Neural progenitor cell (in vitro differentiated cells): ENCODE measurements at regions not wholly inside any gene's neighbourhood (a gene's known extent, or its start where the extent isn't known, plus 50 kb on each side); places are given as distances from the start of the nearest gene placed in this dataset.
A peak's percentile ranks its signal among the peaks of the same experiment; 100 is the strongest.
"Not testable (repeated sequence)": the region's sequence is repeated elsewhere in the genome, so short reads cannot be mapped to it uniquely, and the experiment has no call there.

ENCODE experiments used
- DNase-seq: peaks from one replicate; pipeline ENCODE4 v3.0.0-alpha.2; 2016; ENCODE audit warnings: low spot score
- H2AFZ ChIP-seq: fragments of 200-600 bp; sonication (generic); replicated peaks from 2 replicates; pipeline ENCODE4 v1.6.1; 2016; ENCODE audit warnings: antibody characterized with exemption
- H3F3A ChIP-seq: fragments of 200-600 bp; sonication (generic); 2 replicates; pipeline ENCODE4 v1.6.1; 2016; ENCODE audit warnings: antibody characterized with exemption, low read depth
- H3K27ac ChIP-seq: fragments of 200-600 bp; sonication (generic); 2 replicates; pipeline ENCODE4 v1.5.1; 2016; ENCODE audit warnings: mild to moderate bottlenecking
- H3K27me3 ChIP-seq: fragments of 200-600 bp; sonication (generic); 2 replicates; pipeline ENCODE4 v1.6.1; 2016; ENCODE audit warnings: mild to moderate bottlenecking, moderate library complexity
- H3K36me3 ChIP-seq: fragments of 200-600 bp; sonication (generic); 2 replicates; pipeline ENCODE4 v1.5.1; 2016
- H3K4me1 ChIP-seq: fragments of 200-600 bp; sonication (generic); 2 replicates; pipeline ENCODE4 v1.6.1; 2016; ENCODE audit warnings: mixed run types
- H3K4me2 ChIP-seq: fragments of 200-600 bp; sonication (generic); 2 replicates; pipeline ENCODE4 v1.6.1; 2016
- H3K4me3 ChIP-seq: fragments of 200-600 bp; sonication (generic); 2 replicates; pipeline ENCODE4 v1.5.1; 2016
- H3K79me2 ChIP-seq: fragments of 200-600 bp; sonication (generic); 2 replicates; pipeline ENCODE4 v1.6.1; 2016; ENCODE audit warnings: low read depth
- H3K9ac ChIP-seq: fragments of 200-600 bp; sonication (generic); 2 replicates; pipeline ENCODE4 v1.6.1; 2016
- H3K9me3 ChIP-seq: fragments of 200-600 bp; sonication (generic); 2 replicates; pipeline ENCODE4 v1.5.1; 2016; ENCODE audit warnings: low read depth
- H4K20me1 ChIP-seq: fragments of 200-600 bp; sonication (generic); 2 replicates; pipeline ENCODE4 v1.6.1; 2016; ENCODE audit warnings: low read depth
- H3K27ac Mint-ChIP-seq: 3 replicates; pipeline ENCODE4 v1.8.0; 2021; ENCODE audit warnings: mixed read lengths
- H3K27me3 Mint-ChIP-seq: 2 replicates; pipeline ENCODE4 v1.8.0; 2022; ENCODE audit warnings: low read depth, mild to moderate bottlenecking, inconsistent platforms, moderate library complexity, mixed read lengths; ENCODE audit not compliant: insufficient read depth
- H3K36me3 Mint-ChIP-seq: 3 replicates; pipeline ENCODE4 v1.8.0; 2021; ENCODE audit warnings: mixed read lengths
- H3K4me1 Mint-ChIP-seq: 3 replicates; pipeline ENCODE4 v1.8.0; 2021; ENCODE audit warnings: mixed read lengths
- H3K4me3 Mint-ChIP-seq: 3 replicates; pipeline ENCODE4 v1.8.0; 2021; ENCODE audit warnings: mild to moderate bottlenecking, moderate library complexity, mixed read lengths
- H3K9me3 Mint-ChIP-seq: 3 replicates; pipeline ENCODE4 v1.8.0; 2020; ENCODE audit warnings: mixed read lengths
- EZH2 ChIP-seq: fragments of 200-600 bp; sonication (generic); IDR thresholded peaks from 2 replicates; pipeline ENCODE4 v1.6.1; 2017; ENCODE audit warnings: antibody characterized with exemption, mild to moderate bottlenecking, moderate library complexity
- EZH2phosphoT487 ChIP-seq: fragments of 200-600 bp; sonication (generic); IDR thresholded peaks from 2 replicates; pipeline ENCODE4 v1.6.1; 2017; ENCODE audit warnings: antibody characterized with exemption
- TF ChIP-seq, protein P1 (sequence below): fragments of 200-600 bp; sonication (generic); IDR thresholded peaks from 2 replicates; pipeline ENCODE4 v1.5.1; 2017; ENCODE audit warnings: antibody characterized with exemption, mild to moderate bottlenecking

DNA sequence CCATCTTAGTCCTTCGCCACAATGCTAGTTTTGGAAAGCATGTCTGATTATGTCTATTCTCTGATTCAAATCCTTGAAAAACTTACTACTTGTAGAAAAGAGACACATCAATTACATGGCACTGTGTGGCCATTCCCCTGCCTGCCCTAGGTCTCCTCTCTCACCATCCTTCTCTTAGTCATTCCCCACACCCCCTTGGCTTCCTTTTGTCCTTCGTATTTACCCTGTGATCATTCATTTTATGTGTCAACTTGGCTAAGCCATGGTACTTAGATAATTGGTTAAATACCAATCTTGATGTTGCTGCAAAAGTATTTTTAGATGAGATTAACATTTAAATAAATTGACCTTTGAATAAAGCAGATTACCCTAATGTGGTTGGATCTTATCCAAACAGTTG lies 122.9 kb upstream of the CDH11 start:
- Mint-ChIP-seq H3K4me3 (no peak overlapping the region), H3K9me3 (no peaks in the 10 kb centered on the region), H3K4me1 (no peaks in the 10 kb centered on the region), H3K36me3 (no peaks in the 10 kb centered on the region), H3K27me3 (no peaks in the 10 kb centered on the region), H3K27ac (no peak overlapping the region)
- no peak overlapping the region for H3K4me3 ChIP-seq
- no peak overlapping the region for H2AFZ ChIP-seq
- no peaks in the 10 kb centered on the region for H3K27me3 ChIP-seq
- H3K9ac ChIP-seq: no peak overlapping the region
- peaks cover 12% of the 10 kb centered on the region for H3K4me1 ChIP-seq
- H3K36me3 ChIP-seq: no peaks in the 10 kb centered on the region
- H3F3A ChIP-seq: no peaks in the 10 kb centered on the region
- no peaks in the 10 kb centered on the region for H3K79me2 ChIP-seq
- no peak overlapping the region for H3K27ac ChIP-seq
- no peaks in the 10 kb centered on the region for H3K9me3 ChIP-seq
- TF ChIP-seq EZH2phosphoT487: no peak
- TF ChIP-seq, protein P1, sequence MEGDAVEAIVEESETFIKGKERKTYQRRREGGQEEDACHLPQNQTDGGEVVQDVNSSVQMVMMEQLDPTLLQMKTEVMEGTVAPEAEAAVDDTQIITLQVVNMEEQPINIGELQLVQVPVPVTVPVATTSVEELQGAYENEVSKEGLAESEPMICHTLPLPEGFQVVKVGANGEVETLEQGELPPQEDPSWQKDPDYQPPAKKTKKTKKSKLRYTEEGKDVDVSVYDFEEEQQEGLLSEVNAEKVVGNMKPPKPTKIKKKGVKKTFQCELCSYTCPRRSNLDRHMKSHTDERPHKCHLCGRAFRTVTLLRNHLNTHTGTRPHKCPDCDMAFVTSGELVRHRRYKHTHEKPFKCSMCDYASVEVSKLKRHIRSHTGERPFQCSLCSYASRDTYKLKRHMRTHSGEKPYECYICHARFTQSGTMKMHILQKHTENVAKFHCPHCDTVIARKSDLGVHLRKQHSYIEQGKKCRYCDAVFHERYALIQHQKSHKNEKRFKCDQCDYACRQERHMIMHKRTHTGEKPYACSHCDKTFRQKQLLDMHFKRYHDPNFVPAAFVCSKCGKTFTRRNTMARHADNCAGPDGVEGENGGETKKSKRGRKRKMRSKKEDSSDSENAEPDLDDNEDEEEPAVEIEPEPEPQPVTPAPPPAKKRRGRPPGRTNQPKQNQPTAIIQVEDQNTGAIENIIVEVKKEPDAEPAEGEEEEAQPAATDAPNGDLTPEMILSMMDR: no peak
- no peak for TF ChIP-seq EZH2
- no peak overlapping the region for H3K4me2 ChIP-seq
- no peaks in the 10 kb centered on the region for H4K20me1 ChIP-seq
- no peak for DNase-seq

DNA sequence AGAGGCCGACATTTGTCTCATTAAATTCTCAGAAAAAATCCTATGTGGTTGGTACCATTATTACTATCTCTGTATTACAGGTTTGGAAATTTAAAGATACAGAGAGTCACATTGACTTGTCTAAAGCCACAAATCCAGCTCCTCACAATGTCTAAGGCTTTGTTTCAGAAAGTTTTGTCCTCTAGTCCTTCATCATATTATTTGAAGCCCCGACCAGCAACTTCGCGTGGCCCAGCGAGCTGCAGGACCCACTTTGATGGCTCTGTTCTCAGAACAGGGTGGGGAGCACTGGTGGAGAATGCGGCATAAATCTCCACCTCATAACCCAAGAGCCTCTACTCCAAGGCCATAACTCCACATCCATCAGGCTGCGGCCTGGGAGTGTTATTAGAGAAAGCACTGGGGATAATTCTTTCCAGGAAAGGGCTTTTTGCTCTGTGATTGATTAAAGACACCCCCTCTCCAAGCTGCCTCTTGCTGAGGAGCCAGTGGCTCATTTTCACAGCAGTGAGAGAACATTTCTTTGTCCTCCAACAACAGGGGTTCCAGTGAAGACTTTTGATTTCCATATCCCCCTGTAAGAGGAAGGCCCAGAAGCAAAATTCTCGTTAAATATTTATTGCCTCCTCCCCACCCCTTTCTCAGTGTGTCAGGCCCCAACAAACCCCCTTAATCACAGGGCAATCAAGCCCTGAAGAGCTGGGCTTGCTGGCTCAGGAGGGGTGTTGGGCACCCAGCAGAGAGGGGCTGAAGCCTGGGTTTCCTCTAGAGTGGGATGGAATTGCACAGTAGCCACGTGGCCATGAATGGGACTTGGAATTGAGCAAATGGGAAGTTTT lies 113.7 kb upstream of the CDH11 start:
- no peaks in the 10 kb centered on the region for H3K79me2 ChIP-seq
- no peaks in the 10 kb centered on the region for H3K36me3 ChIP-seq
- H2AFZ ChIP-seq: no peak overlapping the region
- no peak overlapping the region for H3K4me3 ChIP-seq
- no peaks in the 10 kb centered on the region for H3F3A ChIP-seq
- no peak overlapping the region for H3K27ac ChIP-seq
- H3K4me2 ChIP-seq: no peak overlapping the region
- no peak for DNase-seq
- H3K27me3 ChIP-seq: peaks cover 22% of the 10 kb centered on the region
- peaks cover 14% of the 10 kb centered on the region for H3K4me1 Mint-ChIP-seq
- H3K4me1 ChIP-seq: peaks cover 16% of the 10 kb centered on the region
- TF ChIP-seq EZH2phosphoT487: no peak
- peak overlapping the region; percentile 57 for H3K4me3 Mint-ChIP-seq
- H3K27me3 Mint-ChIP-seq: peaks cover 3% of the 10 kb centered on the region
- H3K36me3 Mint-ChIP-seq: no peaks in the 10 kb centered on the region
- H3K9ac ChIP-seq: no peak overlapping the region
- peak overlapping the region; percentile 62 for H3K27ac Mint-ChIP-seq
- H3K9me3 ChIP-seq: no peaks in the 10 kb centered on the region
- no peaks in the 10 kb centered on the region for H4K20me1 ChIP-seq
- H3K9me3 Mint-ChIP-seq: peaks cover 5% of the 10 kb centered on the region

DNA sequence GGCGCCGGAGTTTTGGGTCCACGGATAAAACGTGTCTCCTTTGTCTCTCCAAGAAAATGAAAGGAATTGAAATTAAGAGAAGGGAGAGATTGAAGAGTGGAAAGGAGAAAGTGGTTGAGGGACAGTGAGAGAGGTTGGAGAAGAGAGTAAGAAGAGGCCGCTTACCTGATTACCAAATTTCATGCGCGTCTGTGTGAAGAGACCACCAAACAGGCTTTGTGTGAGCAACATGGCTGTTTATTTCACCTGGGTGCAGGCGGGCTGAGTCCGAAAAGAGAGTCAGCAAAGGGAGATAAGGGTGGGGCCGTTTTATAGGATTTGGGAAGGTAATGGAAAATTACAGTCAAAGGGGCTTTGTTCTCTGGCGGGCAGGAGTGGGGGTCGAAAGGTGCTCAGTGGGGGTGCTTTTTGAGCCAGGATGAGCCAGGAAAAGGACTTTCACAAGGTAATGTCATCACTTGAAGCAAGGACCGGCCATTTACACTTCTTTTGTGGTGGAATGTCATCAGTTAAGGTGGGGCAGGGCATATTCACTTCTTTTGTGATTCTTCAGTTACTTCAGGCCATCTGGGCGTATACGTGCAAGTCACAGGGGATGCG lies 113.0 kb upstream of the CDH11 start:
- not testable (repeated sequence) for H2AFZ ChIP-seq, H3K4me1 ChIP-seq, H3K4me3 ChIP-seq, H4K20me1 ChIP-seq, H3K9me3 Mint-ChIP-seq, H3K36me3 ChIP-seq, DNase-seq, H3F3A ChIP-seq, H3K9ac ChIP-seq, H3K36me3 Mint-ChIP-seq, H3K27ac Mint-ChIP-seq, H3K27me3 Mint-ChIP-seq, H3K4me3 Mint-ChIP-seq, H3K27ac ChIP-seq, H3K79me2 ChIP-seq, H3K4me2 ChIP-seq, H3K9me3 ChIP-seq
- H3K27me3 ChIP-seq: peaks cover 22% of the 10 kb centered on the region
- H3K4me1 Mint-ChIP-seq: peaks cover 14% of the 10 kb centered on the region

DNA sequence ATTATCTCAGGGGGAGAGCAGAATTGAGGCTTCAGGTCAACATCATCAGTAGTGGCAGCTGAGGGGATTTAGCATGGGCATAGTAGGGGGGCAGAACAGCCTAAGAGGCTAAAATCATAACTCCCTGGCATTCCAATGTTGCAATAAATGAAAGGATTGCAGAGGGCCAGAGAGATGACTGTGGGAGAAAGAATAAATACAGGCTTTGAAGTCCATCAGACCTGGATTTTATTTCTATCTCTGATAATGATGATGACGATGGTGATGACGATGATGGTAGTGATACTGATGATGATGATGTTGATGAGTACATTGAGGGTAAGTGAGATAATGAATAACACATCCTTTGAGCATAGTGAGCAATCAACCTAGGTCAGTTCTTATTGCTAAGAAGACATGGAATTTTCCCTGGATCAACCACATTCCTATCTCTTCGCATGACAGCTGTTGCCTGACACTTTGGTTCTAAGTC lies 107.4 kb upstream of the CDH11 start:
- no peak overlapping the region for H3K4me3 Mint-ChIP-seq

More for the DNA sequence above, 107.4 kb upstream of the CDH11 start:
- H3K27me3 ChIP-seq: peaks cover 5% of the 10 kb centered on the region
- no peaks in the 10 kb centered on the region for H3K9me3 ChIP-seq
- no peaks in the 10 kb centered on the region for H3K79me2 ChIP-seq
- TF ChIP-seq, protein P1: no peak
- no peak for TF ChIP-seq EZH2
- TF ChIP-seq EZH2phosphoT487: no peak
- no peak overlapping the region for H3K4me2 ChIP-seq
- Mint-ChIP-seq H3K27ac (no peak overlapping the region), H3K9me3 (peaks cover 2% of the 10 kb centered on the region), H3K4me1 (peaks cover 7% of the 10 kb centered on the region), H3K36me3 (no peaks in the 10 kb centered on the region), H3K27me3 (peaks cover 12% of the 10 kb centered on the region)
- no peak overlapping the region for H3K9ac ChIP-seq
- H2AFZ ChIP-seq: no peak overlapping the region
- DNase-seq: no peak
- H3K4me1 ChIP-seq: peaks cover 7% of the 10 kb centered on the region
- H3K27ac ChIP-seq: no peak overlapping the region
- no peaks in the 10 kb centered on the region for H3F3A ChIP-seq
- H4K20me1 ChIP-seq: no peaks in the 10 kb centered on the region
- no peak overlapping the region for H3K4me3 ChIP-seq
- H3K36me3 ChIP-seq: no peaks in the 10 kb centered on the region
